G401.6 (cell line): ENCODE measurements at regions not wholly inside any gene's neighbourhood (a gene's known extent, or its start where the extent isn't known, plus 50 kb on each side); places are given as distances from the start of the nearest gene placed in this dataset.
"Not testable (repeated sequence)": the region's sequence is repeated elsewhere in the genome, so short reads cannot be mapped to it uniquely, and the experiment has no call there.

Experiments used
- FAIRE-seq: peaks from 2 replicates; lab custom pipeline; 2012; peaks lifted over from hg19 to GRCh38; lab: Jason Lieb, UNC

GRCh38 chr3:181264486-181264885, 274.9 kb upstream of the DNAJC19 start:
- FAIRE-seq: no peak

GRCh38 chr3:181253796-181254195, 264.3 kb upstream of the DNAJC19 start:
- FAIRE-seq: no peak

- FAIRE-seq: no peak
Measured at GRCh38 chr3:181252631-181253030, 263.1 kb upstream of the DNAJC19 start.

- FAIRE-seq: no peak
Measured at GRCh38 chr3:181250714-181251113, 261.2 kb upstream of the DNAJC19 start.

- no peak for FAIRE-seq
Measured at GRCh38 chr3:181239441-181239840, 249.9 kb upstream of the DNAJC19 start.

- no peak for FAIRE-seq
Measured at GRCh38 chr3:181230258-181230657, 240.7 kb upstream of the DNAJC19 start.

GRCh38 chr3:181213347-181213746, 223.8 kb upstream of the DNAJC19 start:
- no peak for FAIRE-seq

GRCh38 chr3:181212271-181212670, 222.7 kb upstream of the DNAJC19 start:
- FAIRE-seq: no peak

GRCh38 chr3:181210275-181210674, 220.7 kb upstream of the DNAJC19 start:
- peak; percentile 91 for FAIRE-seq

GRCh38 chr3:181189556-181189955, 200.0 kb upstream of the DNAJC19 start:
- no peak for FAIRE-seq

GRCh38 chr3:181183764-181184163, 194.2 kb upstream of the DNAJC19 start:
- FAIRE-seq: no peak

GRCh38 chr3:181183057-181183456, 193.5 kb upstream of the DNAJC19 start:
- FAIRE-seq: not testable (repeated sequence)

GRCh38 chr3:181178991-181179390, 189.5 kb upstream of the DNAJC19 start:
- FAIRE-seq: no peak

- no peak for FAIRE-seq
Measured at GRCh38 chr3:181176601-181177000, 187.1 kb upstream of the DNAJC19 start.

GRCh38 chr3:181174676-181175233, 185.2 kb upstream of the DNAJC19 start:
- no peak for FAIRE-seq

GRCh38 chr3:181174022-181174421, 184.5 kb upstream of the DNAJC19 start:
- FAIRE-seq: no peak

- FAIRE-seq: no peak
Measured at GRCh38 chr3:181173227-181173626, 183.7 kb upstream of the DNAJC19 start.

GRCh38 chr3:181134873-181135272, 145.3 kb upstream of the DNAJC19 start:
- no peak for FAIRE-seq

- peak; percentile 94 for FAIRE-seq
Measured at GRCh38 chr3:181133832-181134231, 144.3 kb upstream of the DNAJC19 start.

- no peak for FAIRE-seq
Measured at GRCh38 chr3:181105646-181106045, 116.1 kb upstream of the DNAJC19 start.

GRCh38 chr3:181103605-181104004, 114.1 kb upstream of the DNAJC19 start:
- no peak for FAIRE-seq

- FAIRE-seq: no peak
Measured at GRCh38 chr3:181086011-181086410, 96.5 kb upstream of the DNAJC19 start.

GRCh38 chr3:181081930-181082329, 92.4 kb upstream of the DNAJC19 start:
- FAIRE-seq: no peak

- no peak for FAIRE-seq
Measured at GRCh38 chr3:181076558-181076957, 87.0 kb upstream of the DNAJC19 start.

- no peak for FAIRE-seq
Measured at GRCh38 chr3:181075098-181075497, 85.6 kb upstream of the DNAJC19 start.
